ENCODE measurements at regions not wholly inside any gene's neighbourhood (a gene's known extent, or its start where the extent isn't known, plus 50 kb on each side); places are given as distances from the start of the nearest gene placed in this dataset.

DNA sequence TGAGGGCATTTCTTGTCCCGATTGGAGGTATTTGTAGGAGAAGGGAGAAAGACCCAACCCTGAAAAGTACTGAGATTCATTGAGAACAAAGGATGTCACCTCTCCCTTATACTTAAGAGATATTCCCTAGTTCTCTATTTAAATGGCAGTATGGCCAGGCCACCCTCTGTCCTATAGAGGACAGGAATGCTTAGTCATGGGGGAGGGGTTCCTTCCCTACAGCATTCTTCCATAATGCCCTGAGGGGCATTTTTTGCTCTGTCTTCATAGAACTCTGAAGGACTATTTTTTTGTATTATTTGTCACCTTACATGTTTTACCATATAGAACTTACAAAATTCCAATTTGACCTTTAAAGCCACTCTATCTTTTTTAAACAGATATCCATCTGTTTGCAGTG, 176.3 kb downstream of the TMEM161B start:
- TF ChIP-seq, protein P1, sequence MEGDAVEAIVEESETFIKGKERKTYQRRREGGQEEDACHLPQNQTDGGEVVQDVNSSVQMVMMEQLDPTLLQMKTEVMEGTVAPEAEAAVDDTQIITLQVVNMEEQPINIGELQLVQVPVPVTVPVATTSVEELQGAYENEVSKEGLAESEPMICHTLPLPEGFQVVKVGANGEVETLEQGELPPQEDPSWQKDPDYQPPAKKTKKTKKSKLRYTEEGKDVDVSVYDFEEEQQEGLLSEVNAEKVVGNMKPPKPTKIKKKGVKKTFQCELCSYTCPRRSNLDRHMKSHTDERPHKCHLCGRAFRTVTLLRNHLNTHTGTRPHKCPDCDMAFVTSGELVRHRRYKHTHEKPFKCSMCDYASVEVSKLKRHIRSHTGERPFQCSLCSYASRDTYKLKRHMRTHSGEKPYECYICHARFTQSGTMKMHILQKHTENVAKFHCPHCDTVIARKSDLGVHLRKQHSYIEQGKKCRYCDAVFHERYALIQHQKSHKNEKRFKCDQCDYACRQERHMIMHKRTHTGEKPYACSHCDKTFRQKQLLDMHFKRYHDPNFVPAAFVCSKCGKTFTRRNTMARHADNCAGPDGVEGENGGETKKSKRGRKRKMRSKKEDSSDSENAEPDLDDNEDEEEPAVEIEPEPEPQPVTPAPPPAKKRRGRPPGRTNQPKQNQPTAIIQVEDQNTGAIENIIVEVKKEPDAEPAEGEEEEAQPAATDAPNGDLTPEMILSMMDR (conservative IDR thresholded peaks at IDR 0.05), result no peak
- H3K27ac ChIP-seq, result no peak overlapping the region

DNA sequence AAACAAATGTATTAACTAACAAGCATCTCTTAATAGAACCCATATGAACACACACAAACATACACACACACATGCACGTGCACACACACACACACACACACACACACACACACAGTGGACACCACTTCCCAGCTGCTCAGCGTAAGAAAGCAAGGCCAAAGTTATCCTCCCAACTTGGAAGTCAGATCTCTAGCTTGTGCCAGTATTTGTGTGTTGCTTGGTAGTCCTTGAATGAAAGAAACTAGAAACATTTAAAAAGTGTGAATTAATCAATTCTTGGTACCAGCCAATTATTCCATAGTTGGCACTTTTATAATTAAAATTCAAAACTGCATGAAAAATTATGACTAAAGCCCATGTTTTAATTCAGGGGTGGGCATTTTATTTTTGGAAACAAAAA, 178.1 kb downstream of the TMEM161B start:
- TF ChIP-seq, protein P1 (conservative IDR thresholded peaks at IDR 0.05), result no peak
- H3K27ac ChIP-seq, result no peak overlapping the region

DNA sequence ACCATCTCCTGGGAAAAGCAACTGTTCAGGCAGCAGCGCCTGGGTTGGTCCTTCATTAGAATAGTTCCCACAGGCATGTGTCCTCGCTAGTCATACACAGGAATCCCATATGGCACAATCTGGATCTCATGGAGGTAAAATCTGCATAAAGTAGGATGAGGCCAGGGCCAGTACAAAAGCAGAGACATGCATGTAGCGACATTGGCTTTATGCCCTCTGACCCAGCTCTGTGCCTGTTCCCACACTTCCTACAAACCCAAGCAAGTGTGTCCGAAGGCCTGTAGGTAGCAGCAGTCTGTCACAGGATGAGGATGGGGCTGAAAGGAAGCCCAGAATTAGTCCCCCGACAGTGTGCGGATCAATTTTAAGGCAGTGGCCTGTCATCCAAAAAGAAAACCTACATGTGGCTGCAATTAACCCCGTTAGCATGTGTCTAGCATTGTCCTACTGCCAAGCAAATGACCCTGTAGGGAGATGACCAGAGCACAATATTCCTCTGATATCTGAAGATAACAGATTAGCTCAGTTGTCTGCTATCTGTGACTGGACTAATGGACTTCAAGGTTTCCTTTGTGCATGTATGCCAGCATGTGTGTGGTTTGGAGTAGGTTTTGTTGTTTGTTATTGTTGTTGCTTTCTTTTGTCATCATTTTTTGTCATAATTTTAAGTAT, 178.8 kb downstream of the TMEM161B start:
- no peak overlapping the region for H3K27ac ChIP-seq
- TF ChIP-seq, protein P1 (conservative IDR thresholded peaks at IDR 0.05), result no peak

GRCh38 chr5:88085462-88085861, 183.2 kb downstream of the TMEM161B start:
- TF ChIP-seq, protein P1 (conservative IDR thresholded peaks at IDR 0.05), result no peak
- no peak overlapping the region for H3K27ac ChIP-seq

- TF ChIP-seq, protein P1 (conservative IDR thresholded peaks at IDR 0.05), result no peak
- H3K27ac ChIP-seq, result no peak overlapping the region
Measured at GRCh38 chr5:88081877-88082276, 186.8 kb downstream of the TMEM161B start.

GRCh38 chr5:88063813-88064212, 204.8 kb downstream of the TMEM161B start:
- TF ChIP-seq, protein P1 (conservative IDR thresholded peaks at IDR 0.05), result no peak
- no peak overlapping the region for H3K27ac ChIP-seq

DNA sequence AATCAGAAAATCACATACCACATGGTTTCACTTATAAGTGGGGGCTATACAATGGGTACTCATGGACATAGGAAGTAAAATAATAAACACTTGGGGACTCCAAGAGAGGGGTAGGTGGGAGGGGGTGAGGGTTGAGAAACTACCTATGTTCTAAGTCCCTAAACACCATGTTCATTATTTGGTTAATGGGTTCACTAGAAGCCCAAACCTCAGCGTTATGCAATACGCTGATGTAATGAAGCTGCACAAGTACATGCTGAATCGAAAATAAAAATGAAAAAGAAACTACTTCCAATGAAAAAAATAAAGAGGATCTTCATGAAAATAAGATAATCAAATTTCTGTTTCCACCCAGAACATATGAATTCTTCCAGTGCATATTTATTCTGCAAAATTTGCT, 208.5 kb downstream of the TMEM161B start:
- TF ChIP-seq, protein P1 (conservative IDR thresholded peaks at IDR 0.05), result no peak
- no peak overlapping the region for H3K27ac ChIP-seq

Measured in VCaP (cell line).